PC-9 (cell line): ENCODE measurements at regions not wholly inside any gene's neighbourhood (a gene's known extent, or its start where the extent isn't known, plus 50 kb on each side); places are given as distances from the start of the nearest gene placed in this dataset.

Source experiments
- BruUV-seq: library from RNA; stranded (reverse); fragments of 400-500 nt; replicated peaks from 2 replicates; lab custom pipeline; 2021; lab: Mats Ljungman, UMichigan
- CTCF ChIA-PET: fragments of 300-600 bp; sonication (Branson Sonifier 250); formaldehyde crosslinking; loops from one replicate; lab custom pipeline; 2022; ENCODE audit warnings: antibody characterized with exemption; lab: Charles Lee
- POLR2A ChIA-PET: fragments of 300-600 bp; sonication (Branson Sonifier 250); formaldehyde crosslinking; loops from one replicate; lab custom pipeline; 2022; ENCODE audit warnings: antibody characterized with exemption; ENCODE audit not compliant: unreplicated experiment; lab: Charles Lee
- DNase-seq, 2 experiments: peaks; one replicate each; pipeline versions ENCODE4 v3.0.0 to v3.0.0-alpha.2; 2015 to 2022; ENCODE audit warnings: mixed read lengths in 1 of 2
- H2AFZ ChIP-seq: fragments of 200-600 bp; sonication (generic); 2 replicates; pipeline ENCODE4 v1.8.1; 2017; ENCODE audit warnings: antibody characterized with exemption
- H3F3A ChIP-seq: fragments of 200-600 bp; sonication (generic); 2 replicates; pipeline ENCODE4 v1.8.1; 2017; ENCODE audit warnings: antibody characterized with exemption, mild to moderate bottlenecking, low read depth; ENCODE audit not compliant: insufficient read depth
- H3K27ac ChIP-seq: fragments of 200-600 bp; sonication (generic); 2 replicates; pipeline ENCODE4 v1.6.1; 2016; ENCODE audit warnings: mixed run types
- H3K27me3 ChIP-seq: fragments of 200-600 bp; sonication (generic); 2 replicates; pipeline ENCODE4 v1.6.1; 2016; ENCODE audit warnings: low read depth, mixed run types; ENCODE audit not compliant: insufficient read depth
- H3K36me3 ChIP-seq: fragments of 200-600 bp; sonication (generic); 2 replicates; pipeline ENCODE4 v1.6.1; 2016; ENCODE audit warnings: low read depth, mixed run types
- H3K4me1 ChIP-seq: fragments of 200-600 bp; sonication (generic); replicated peaks from 2 replicates; pipeline ENCODE4 v1.6.1; 2016; ENCODE audit warnings: mixed run types; ENCODE audit not compliant: insufficient read depth
- H3K4me2 ChIP-seq: fragments of 200-600 bp; sonication (generic); 2 replicates; pipeline ENCODE4 v1.6.1; 2017; ENCODE audit warnings: mixed run types
- H3K4me3 ChIP-seq: fragments of 200-600 bp; sonication (generic); 2 replicates; pipeline ENCODE4 v1.6.1; 2016; ENCODE audit warnings: mixed run types
- H3K79me2 ChIP-seq: fragments of 200-600 bp; sonication (generic); 2 replicates; pipeline ENCODE4 v1.6.1; 2017; ENCODE audit warnings: low read depth, mixed run types
- H3K9me2 ChIP-seq: fragments of 200-600 bp; sonication (generic); 2 replicates; pipeline ENCODE4 v1.8.1; 2017; ENCODE audit warnings: mild to moderate bottlenecking; ENCODE audit not compliant: insufficient read depth
- H3K9me3 ChIP-seq: fragments of 200-600 bp; sonication (generic); 2 replicates; pipeline ENCODE4 v1.8.1; 2016; ENCODE audit warnings: low read depth; ENCODE audit not compliant: insufficient read depth
- H4K20me1 ChIP-seq: fragments of 200-600 bp; sonication (generic); 2 replicates; pipeline ENCODE4 v1.8.1; 2017; ENCODE audit not compliant: insufficient read depth
- EZH2 ChIP-seq: fragments of 200-600 bp; sonication (generic); IDR thresholded peaks from 2 replicates; pipeline ENCODE4 v1.8.0; 2017; ENCODE audit warnings: antibody characterized with exemption, low read depth
- intact Hi-C: fragments of 100-400 bp; cut with micrococcal nuclease; formaldehyde crosslinking; loops from one replicate; pipeline ENCODE4 v1.10.0; 2022; ENCODE audit not compliant: unreplicated experiment
- TF ChIP-seq, protein P1 (sequence below): fragments of 200-600 bp; sonication (generic); conservative IDR thresholded peaks from 2 replicates; pipeline ENCODE4 v1.6.1; 2017; ENCODE audit warnings: mixed run types, antibody characterized with exemption, mild to moderate bottlenecking, moderate library complexity

DNA sequence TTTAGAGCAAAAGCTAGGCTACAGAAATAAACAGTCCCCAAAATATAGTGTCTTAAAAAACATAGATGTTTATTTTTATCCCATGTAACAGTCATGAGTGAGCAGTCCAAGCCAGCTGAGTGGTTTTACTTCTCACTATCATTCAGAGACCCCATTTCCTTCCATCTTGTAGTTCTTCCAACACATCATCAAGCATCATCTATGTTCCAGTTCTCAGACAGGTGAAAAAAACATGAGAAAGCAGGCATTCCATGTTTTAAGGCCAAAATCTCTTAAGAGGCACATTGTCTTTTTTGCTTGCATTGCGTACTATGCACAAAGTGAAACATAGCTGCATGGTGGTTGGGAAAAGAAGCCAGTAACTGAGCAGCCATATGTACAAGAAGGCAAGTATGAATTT, 128.6 kb downstream of the ATOH1 start:
- Histone ChIP-seq H3K79me2 (no peaks in the 10 kb centered on the region), H3K9me2 (no peaks in the 10 kb centered on the region), H4K20me1 (no peaks in the 10 kb centered on the region), H3K4me1 (no peaks in the 10 kb centered on the region), H3K36me3 (no peaks in the 10 kb centered on the region), H3F3A (no peaks in the 10 kb centered on the region), H3K4me3 (no peak overlapping the region), H3K27ac (no peak overlapping the region), H3K4me2 (no peak overlapping the region), H3K9me3 (no peaks in the 10 kb centered on the region), H3K27me3 (no peaks in the 10 kb centered on the region), H2AFZ (no peak overlapping the region)
- ChIA-PET CTCF (no interaction called here), POLR2A (no interaction called here)
- TF ChIP-seq, protein P1, sequence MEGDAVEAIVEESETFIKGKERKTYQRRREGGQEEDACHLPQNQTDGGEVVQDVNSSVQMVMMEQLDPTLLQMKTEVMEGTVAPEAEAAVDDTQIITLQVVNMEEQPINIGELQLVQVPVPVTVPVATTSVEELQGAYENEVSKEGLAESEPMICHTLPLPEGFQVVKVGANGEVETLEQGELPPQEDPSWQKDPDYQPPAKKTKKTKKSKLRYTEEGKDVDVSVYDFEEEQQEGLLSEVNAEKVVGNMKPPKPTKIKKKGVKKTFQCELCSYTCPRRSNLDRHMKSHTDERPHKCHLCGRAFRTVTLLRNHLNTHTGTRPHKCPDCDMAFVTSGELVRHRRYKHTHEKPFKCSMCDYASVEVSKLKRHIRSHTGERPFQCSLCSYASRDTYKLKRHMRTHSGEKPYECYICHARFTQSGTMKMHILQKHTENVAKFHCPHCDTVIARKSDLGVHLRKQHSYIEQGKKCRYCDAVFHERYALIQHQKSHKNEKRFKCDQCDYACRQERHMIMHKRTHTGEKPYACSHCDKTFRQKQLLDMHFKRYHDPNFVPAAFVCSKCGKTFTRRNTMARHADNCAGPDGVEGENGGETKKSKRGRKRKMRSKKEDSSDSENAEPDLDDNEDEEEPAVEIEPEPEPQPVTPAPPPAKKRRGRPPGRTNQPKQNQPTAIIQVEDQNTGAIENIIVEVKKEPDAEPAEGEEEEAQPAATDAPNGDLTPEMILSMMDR: no peak
- TF ChIP-seq EZH2: no peak
- DNase-seq: no peak
- intact Hi-C loops: no loop called here
- no TSS peak for BruUV-seq

DNA sequence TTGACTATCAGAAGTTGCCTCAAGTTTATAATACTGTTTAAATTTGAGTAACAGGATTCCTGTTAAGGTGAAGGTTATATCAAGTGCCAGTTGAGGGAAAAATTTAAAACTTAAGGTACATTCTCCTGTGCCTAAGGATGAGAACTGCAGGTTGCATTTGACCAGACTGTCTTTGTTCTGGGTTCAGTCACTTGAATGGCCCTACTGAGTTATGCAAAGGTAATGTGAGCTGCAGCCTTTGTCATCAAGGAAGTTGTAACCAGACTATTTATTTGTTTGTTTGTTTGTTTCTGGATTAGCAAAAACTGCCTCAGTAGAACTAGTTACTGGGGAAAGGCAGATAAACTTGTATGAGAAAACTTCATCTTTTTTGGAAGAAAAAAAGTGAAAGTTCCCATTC, 131.9 kb downstream of the ATOH1 start:
- no peaks in the 10 kb centered on the region for H3K4me1 ChIP-seq
- H3K36me3 ChIP-seq: no peaks in the 10 kb centered on the region
- no peak for DNase-seq
- POLR2A ChIA-PET: no interaction called here
- H3K27ac ChIP-seq: no peak overlapping the region
- H3K4me2 ChIP-seq: no peak overlapping the region
- BruUV-seq: no TSS peak
- no peaks in the 10 kb centered on the region for H3K27me3 ChIP-seq
- no peaks in the 10 kb centered on the region for H4K20me1 ChIP-seq
- no peak overlapping the region for H3K4me3 ChIP-seq
- TF ChIP-seq, protein P1: no peak
- no peak for TF ChIP-seq EZH2
- no peaks in the 10 kb centered on the region for H3K9me2 ChIP-seq
- no peaks in the 10 kb centered on the region for H3K9me3 ChIP-seq
- CTCF ChIA-PET: no interaction called here
- H3F3A ChIP-seq: no peaks in the 10 kb centered on the region
- intact Hi-C loops: no loop called here
- no peak overlapping the region for H2AFZ ChIP-seq
- no peaks in the 10 kb centered on the region for H3K79me2 ChIP-seq

DNA sequence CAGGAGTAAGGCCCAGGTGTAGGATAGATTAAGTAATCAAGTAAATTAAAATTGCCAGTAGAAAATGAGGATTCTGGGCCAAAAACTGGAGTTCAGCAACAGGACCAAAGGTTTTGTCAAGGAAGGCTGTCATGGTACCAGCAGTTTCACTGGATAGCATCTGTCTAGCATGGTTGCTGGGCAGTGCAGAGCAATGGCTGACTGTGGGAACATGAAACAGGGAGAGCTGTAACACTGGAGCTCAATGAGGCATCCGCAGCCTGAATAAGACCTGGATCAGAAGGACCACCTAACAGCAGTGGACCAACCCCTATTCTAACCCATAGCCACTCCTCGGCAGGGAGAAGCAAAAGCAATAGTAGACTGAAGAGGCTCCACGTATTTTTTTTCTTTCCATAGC, 132.4 kb downstream of the ATOH1 start:
- H3K79me2 ChIP-seq: no peaks in the 10 kb centered on the region
- H3K9me3 ChIP-seq: no peaks in the 10 kb centered on the region
- BruUV-seq: no TSS peak
- ChIA-PET POLR2A (no interaction called here), CTCF (no interaction called here)
- DNase-seq: no peak
- intact Hi-C loops: no loop called here
- no peak overlapping the region for H3K4me2 ChIP-seq
- H3K27ac ChIP-seq: no peak overlapping the region
- H3K27me3 ChIP-seq: no peaks in the 10 kb centered on the region
- no peak overlapping the region for H2AFZ ChIP-seq
- H3K4me3 ChIP-seq: no peak overlapping the region
- TF ChIP-seq, protein P1: no peak
- no peak for TF ChIP-seq EZH2
- H3K9me2 ChIP-seq: no peaks in the 10 kb centered on the region
- H3F3A ChIP-seq: no peaks in the 10 kb centered on the region
- no peaks in the 10 kb centered on the region for H3K4me1 ChIP-seq
- no peaks in the 10 kb centered on the region for H3K36me3 ChIP-seq
- H4K20me1 ChIP-seq: no peaks in the 10 kb centered on the region
